Keratinocyte (primary cell): ENCODE measurements at regions not wholly inside any gene's neighbourhood (a gene's known extent, or its start where the extent isn't known, plus 50 kb on each side); places are given as distances from the start of the nearest gene placed in this dataset.

Experiments used
- DNase-seq: peaks from one replicate; pipeline ENCODE4 v3.0.0-alpha.2; 2011; ENCODE audit warnings: low read depth, missing footprints, low spot score
- FAIRE-seq: peaks from 2 replicates; lab custom pipeline; 2011; peaks lifted over from hg19 to GRCh38; lab: Jason Lieb, UNC
- H2AFZ ChIP-seq: 2 replicates; pipeline ENCODE4 v1.6.0; 2012; ENCODE audit warnings: low read length, control low read depth, inconsistent platforms; ENCODE audit not compliant: control insufficient read depth
- H3K27ac ChIP-seq: 2 replicates; pipeline ENCODE4 v1.5.1; 2011; ENCODE audit warnings: low read length; ENCODE audit not compliant: control insufficient read depth, insufficient read depth
- H3K27me3 ChIP-seq: 3 replicates; pipeline ENCODE4 v1.6.0; 2011; ENCODE audit warnings: low read length; ENCODE audit not compliant: control insufficient read depth, insufficient read depth; ENCODE audit errors: extremely low read depth
- H3K36me3 ChIP-seq, 2 experiments: 2 replicates in 1 of 2; 3 replicates in 1 of 2; pipeline ENCODE4 v1.5.1; 2011; ENCODE audit warnings: low read length in 2 of 2, mild to moderate bottlenecking in 1 of 2; ENCODE audit not compliant: control insufficient read depth in 2 of 2, insufficient read depth in 2 of 2; ENCODE audit errors: extremely low read depth in 1 of 2
- H3K4me1 ChIP-seq: 3 replicates; pipeline ENCODE4 v1.5.1; 2011; ENCODE audit warnings: low read length; ENCODE audit not compliant: control insufficient read depth, insufficient read depth; ENCODE audit errors: extremely low read depth
- H3K4me2 ChIP-seq: 3 replicates; pipeline ENCODE4 v1.6.0; 2011; ENCODE audit warnings: low read depth, low read length; ENCODE audit not compliant: control insufficient read depth, insufficient read depth; ENCODE audit errors: extremely low read depth
- H3K4me3 ChIP-seq, 3 experiments: fragments of 200-600 bp in 1 of 3; sonication (generic) in 1 of 3; 2 replicates in 2 of 3; 3 replicates in 1 of 3; pipeline ENCODE4 v1.5.1; 2011 to 2016; ENCODE audit warnings: low read length in 3 of 3, mild to moderate bottlenecking in 3 of 3, control low read depth in 2 of 3, inconsistent platforms in 1 of 3, low read depth in 1 of 3, mixed read lengths in 1 of 3, mixed run types in 1 of 3, moderate library complexity in 1 of 3; ENCODE audit not compliant: control insufficient read depth in 2 of 3, insufficient read depth in 2 of 3; ENCODE audit errors: extremely low read depth in 1 of 3
- H3K79me2 ChIP-seq: 2 replicates; pipeline ENCODE4 v1.6.0; 2012; ENCODE audit warnings: low read length; ENCODE audit not compliant: control insufficient read depth, insufficient read depth
- H3K9ac ChIP-seq: 3 replicates; pipeline ENCODE4 v1.6.0; 2011; ENCODE audit warnings: low read length; ENCODE audit not compliant: control insufficient read depth, insufficient read depth; ENCODE audit errors: extremely low read depth
- H3K9me1 ChIP-seq: 3 replicates; pipeline ENCODE4 v1.6.0; 2011; ENCODE audit warnings: low read length; ENCODE audit not compliant: control insufficient read depth, insufficient read depth; ENCODE audit errors: extremely low read depth
- H3K9me3 ChIP-seq: 2 replicates; pipeline ENCODE4 v1.5.1; 2012; ENCODE audit warnings: low read depth, low read length; ENCODE audit not compliant: control insufficient read depth
- H4K20me1 ChIP-seq: 3 replicates; pipeline ENCODE4 v1.6.0; 2011; ENCODE audit warnings: low read length; ENCODE audit not compliant: control insufficient read depth, insufficient read depth; ENCODE audit errors: extremely low read depth
- EZH2 ChIP-seq: IDR thresholded peaks from one replicate; pipeline ENCODE4 v1.6.1; 2012; ENCODE audit warnings: inconsistent platforms, mild to moderate bottlenecking, low read length, moderate library complexity
- dilution Hi-C: fragments of 300-500 bp; cut with MboI; formaldehyde crosslinking; loops from one replicate; pipeline ENCODE4 v1.7.0; 2020; ENCODE audit warnings: low sequenced_read_pairs; ENCODE audit not compliant: extremely low pct_ligation_motif_present
- TF ChIP-seq, protein P1 (sequence below), 3 experiments: IDR thresholded peaks in 1 of 3; conservative IDR thresholded peaks in 1 of 3; optimal IDR thresholded peaks in 1 of 3; 2 replicates in 2 of 3; 3 replicates in 1 of 3; pipeline versions ENCODE3 to v1.5.1; 2011; ENCODE audit warnings: low read length in 3 of 3, mild to moderate bottlenecking in 3 of 3, moderate library complexity in 2 of 3, control low read depth in 1 of 3, inconsistent platforms in 1 of 3; ENCODE audit not compliant: insufficient read depth in 2 of 3; ENCODE audit errors: extremely low read depth in 1 of 3

DNA sequence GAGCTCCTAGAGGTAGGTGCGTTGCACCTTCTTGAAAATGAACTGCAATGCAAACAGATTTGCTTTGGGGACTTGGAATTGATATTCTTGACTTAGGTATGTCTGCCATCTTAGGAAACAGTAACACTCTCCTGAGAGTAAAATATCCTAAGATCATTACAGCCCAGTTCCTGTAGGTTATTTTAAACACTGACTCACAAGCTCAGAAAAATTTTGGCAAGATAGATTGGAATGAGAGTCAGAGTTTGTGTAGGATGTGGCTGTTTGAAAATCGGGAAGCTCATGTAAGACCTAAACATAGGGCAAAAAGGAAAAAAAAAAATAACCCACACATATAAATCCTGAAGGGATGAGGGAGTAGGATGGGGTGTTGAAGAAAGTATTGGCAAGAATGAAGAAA is 377.0 kb upstream of the LRRC4C start:
- Histone ChIP-seq H3K36me3 (no peaks in the 10 kb centered on the region), H3K9me3 (no peaks in the 10 kb centered on the region), H3K4me1 (no peaks in the 10 kb centered on the region), H3K9ac (no peak overlapping the region), H2AFZ (no peak overlapping the region), H3K79me2 (no peaks in the 10 kb centered on the region), H3K27me3 (no peaks in the 10 kb centered on the region), H3K4me3 (no peak overlapping the region), H4K20me1 (no peaks in the 10 kb centered on the region), H3K4me2 (no peak overlapping the region), H3K9me1 (no peaks in the 10 kb centered on the region), H3K27ac (no peak overlapping the region)
- FAIRE-seq: no peak
- dilution Hi-C loops: no loop called here
- no peak for DNase-seq
- no peak for TF ChIP-seq EZH2
- TF ChIP-seq, protein P1, sequence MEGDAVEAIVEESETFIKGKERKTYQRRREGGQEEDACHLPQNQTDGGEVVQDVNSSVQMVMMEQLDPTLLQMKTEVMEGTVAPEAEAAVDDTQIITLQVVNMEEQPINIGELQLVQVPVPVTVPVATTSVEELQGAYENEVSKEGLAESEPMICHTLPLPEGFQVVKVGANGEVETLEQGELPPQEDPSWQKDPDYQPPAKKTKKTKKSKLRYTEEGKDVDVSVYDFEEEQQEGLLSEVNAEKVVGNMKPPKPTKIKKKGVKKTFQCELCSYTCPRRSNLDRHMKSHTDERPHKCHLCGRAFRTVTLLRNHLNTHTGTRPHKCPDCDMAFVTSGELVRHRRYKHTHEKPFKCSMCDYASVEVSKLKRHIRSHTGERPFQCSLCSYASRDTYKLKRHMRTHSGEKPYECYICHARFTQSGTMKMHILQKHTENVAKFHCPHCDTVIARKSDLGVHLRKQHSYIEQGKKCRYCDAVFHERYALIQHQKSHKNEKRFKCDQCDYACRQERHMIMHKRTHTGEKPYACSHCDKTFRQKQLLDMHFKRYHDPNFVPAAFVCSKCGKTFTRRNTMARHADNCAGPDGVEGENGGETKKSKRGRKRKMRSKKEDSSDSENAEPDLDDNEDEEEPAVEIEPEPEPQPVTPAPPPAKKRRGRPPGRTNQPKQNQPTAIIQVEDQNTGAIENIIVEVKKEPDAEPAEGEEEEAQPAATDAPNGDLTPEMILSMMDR (optimal IDR thresholded peaks at IDR 0.05 in 1 of 3, IDR thresholded peaks at IDR 0.05 in 1 of 3, conservative IDR thresholded peaks at IDR 0.05 in 1 of 3; ENCODE audit: extremely low read depth in 1 of 3, insufficient read depth in 2 of 3, low read length in 3 of 3): no peak

DNA sequence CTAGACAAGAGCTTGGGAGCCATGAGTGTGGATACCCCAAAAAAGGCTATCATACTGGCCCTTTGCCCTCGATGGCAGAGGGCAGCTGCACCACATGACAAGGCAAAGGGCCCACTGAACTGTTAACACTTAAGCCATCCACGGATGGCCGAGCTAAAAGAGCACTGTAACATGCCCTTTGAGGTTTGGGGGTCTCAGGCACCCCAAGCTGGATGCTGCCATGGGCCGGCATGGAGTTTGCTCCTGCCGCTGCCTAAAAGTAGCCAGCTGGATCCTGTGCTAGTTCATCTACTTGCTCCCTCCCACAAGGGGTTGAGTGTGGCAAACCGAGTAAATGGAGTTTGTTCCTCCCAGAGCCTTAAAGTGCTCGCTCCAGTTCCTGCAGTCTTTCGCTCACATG is 383.2 kb upstream of the LRRC4C start:
- H3K9me3 ChIP-seq: peaks cover 2% of the 10 kb centered on the region
- H3K4me1 ChIP-seq: no peaks in the 10 kb centered on the region
- no peaks in the 10 kb centered on the region for H3K27me3 ChIP-seq
- TF ChIP-seq, protein P1 (optimal IDR thresholded peaks at IDR 0.05 in 1 of 3, IDR thresholded peaks at IDR 0.05 in 1 of 3, conservative IDR thresholded peaks at IDR 0.05 in 1 of 3; ENCODE audit: extremely low read depth in 1 of 3, insufficient read depth in 2 of 3, low read length in 3 of 3): no peak
- TF ChIP-seq EZH2: no peak
- dilution Hi-C loops: no loop called here
- no peak overlapping the region for H3K4me2 ChIP-seq
- no peak overlapping the region for H3K4me3 ChIP-seq
- H2AFZ ChIP-seq: no peak overlapping the region
- no peaks in the 10 kb centered on the region for H3K36me3 ChIP-seq
- H3K27ac ChIP-seq: no peak overlapping the region
- no peaks in the 10 kb centered on the region for H3K9me1 ChIP-seq
- FAIRE-seq (no peak), DNase-seq (no peak)
- no peak overlapping the region for H3K9ac ChIP-seq
- no peaks in the 10 kb centered on the region for H4K20me1 ChIP-seq
- H3K79me2 ChIP-seq: no peaks in the 10 kb centered on the region
